H1 (cell line): ENCODE measurements at regions not wholly inside any gene's neighbourhood (a gene's known extent, or its start where the extent isn't known, plus 50 kb on each side); places are given as distances from the start of the nearest gene placed in this dataset.

ENCODE experiments used
- CTCF ChIA-PET: fragments of 300-600 bp; sonication (Branson Sonifier 250); formaldehyde crosslinking; loops from one replicate; lab custom pipeline; 2021; ENCODE audit not compliant: partially characterized antibody; lab: Charles Lee
- POLR2A ChIA-PET: fragments of 300-600 bp; sonication (Branson Sonifier 250); formaldehyde crosslinking; loops from one replicate; lab custom pipeline; 2021; ENCODE audit warnings: inconsistent platforms; ENCODE audit not compliant: partially characterized antibody; lab: Charles Lee
- DNase-seq, 2 experiments: peaks; one replicate each; pipeline versions ENCODE4 v3.0.0 to v3.0.0-alpha.2; 2010 to 2022; ENCODE audit warnings: low spot score in 2 of 2, low read depth in 1 of 2, mixed read lengths in 1 of 2
- FAIRE-seq: peaks from 2 replicates; lab custom pipeline; 2011; peaks lifted over from hg19 to GRCh38; lab: Jason Lieb, UNC
- H2AFZ ChIP-seq: 2 replicates; pipeline ENCODE4 v1.8.1; 2012; ENCODE audit warnings: low read length, inconsistent platforms
- H2AK5ac ChIP-seq: 2 replicates; pipeline ENCODE4 v1.6.1; 2013; ENCODE audit warnings: low read depth, low read length
- H2BK120ac ChIP-seq: replicated peaks from 2 replicates; pipeline ENCODE3; 2013; ENCODE audit warnings: low read depth, low read length, inconsistent platforms
- H2BK12ac ChIP-seq: 2 replicates; pipeline ENCODE4 v1.6.1; 2013; ENCODE audit warnings: low read depth, low read length
- H2BK15ac ChIP-seq: 2 replicates; pipeline ENCODE4 v1.6.1; 2013; ENCODE audit warnings: low read length
- H2BK20ac ChIP-seq: 2 replicates; pipeline ENCODE4 v1.6.1; 2013; ENCODE audit warnings: low read length
- H2BK5ac ChIP-seq: 2 replicates; pipeline ENCODE4 v1.6.1; 2013; ENCODE audit warnings: low read depth, low read length
- H3K14ac ChIP-seq: 2 replicates; pipeline ENCODE4 v1.6.1; 2013; ENCODE audit warnings: inconsistent platforms; ENCODE audit not compliant: insufficient read length
- H3K18ac ChIP-seq: 2 replicates; pipeline ENCODE4 v1.6.1; 2013; ENCODE audit warnings: low read length; ENCODE audit errors: extremely low read depth
- H3K23ac ChIP-seq: 2 replicates; pipeline ENCODE4 v1.6.1; 2013; ENCODE audit warnings: inconsistent platforms; ENCODE audit not compliant: insufficient read length
- H3K23me2 ChIP-seq: 2 replicates; pipeline ENCODE4 v1.6.1; 2013; ENCODE audit warnings: low read depth, low read length
- H3K27ac ChIP-seq: 2 replicates; pipeline ENCODE4 v1.6.1; 2011; ENCODE audit warnings: low read depth, low read length, inconsistent platforms
- H3K27me3 ChIP-seq, 4 experiments: replicated peaks in 1 of 4; 1 replicate in 1 of 4; 2 replicates in 3 of 4; pipeline versions ENCODE4 v1.6.1 to v1.8.1; 2011 to 2013; ENCODE audit warnings: low read length in 3 of 4, mild to moderate bottlenecking in 3 of 4, inconsistent platforms in 2 of 4, mixed read lengths in 2 of 4, moderate library complexity in 1 of 4; ENCODE audit not compliant: control insufficient read depth in 3 of 4, insufficient read depth in 3 of 4; ENCODE audit errors: extremely low read depth in 1 of 4
- H3K36me3 ChIP-seq, 4 experiments: 2 replicates each; pipeline versions ENCODE4 v1.6.1 to v1.8.1; 2011 to 2013; ENCODE audit warnings: mild to moderate bottlenecking in 4 of 4, low read length in 3 of 4, moderate library complexity in 2 of 4, control low read depth in 1 of 4, inconsistent platforms in 1 of 4; ENCODE audit not compliant: insufficient read depth in 4 of 4, control insufficient read depth in 2 of 4
- H3K4ac ChIP-seq: replicated peaks from 2 replicates; pipeline ENCODE3; 2013; ENCODE audit warnings: low read length, low read depth, mixed read lengths, inconsistent platforms; ENCODE audit not compliant: insufficient read length
- H3K4me1 ChIP-seq, 4 experiments: replicated peaks in 1 of 4; 1 replicate in 1 of 4; 2 replicates in 3 of 4; pipeline versions ENCODE4 v1.6.1 to v1.8.1; 2011 to 2013; ENCODE audit warnings: low read length in 3 of 4, inconsistent platforms in 2 of 4, mixed read lengths in 1 of 4; ENCODE audit not compliant: insufficient read depth in 4 of 4, control insufficient read depth in 3 of 4
- H3K4me2 ChIP-seq, 2 experiments: 2 replicates each; pipeline versions ENCODE4 v1.6.1 to v1.8.1; 2011 to 2013; ENCODE audit warnings: low read depth in 2 of 2, low read length in 2 of 2, control low read depth in 1 of 2, inconsistent platforms in 1 of 2, mild to moderate bottlenecking in 1 of 2; ENCODE audit not compliant: insufficient read depth in 1 of 2
- H3K4me3 ChIP-seq, 4 experiments: fragments of 200-600, 300-600 bp in 1 of 4; sonication (generic), shearing (Covaris generic), sonication (Bioruptor Twin) in 1 of 4; 2 replicates each; pipeline versions ENCODE4 v1.5.1 to v1.8.1; 2011 to 2016; ENCODE audit warnings: low read length in 4 of 4, low read depth in 3 of 4, control low read depth in 2 of 4, inconsistent platforms in 2 of 4, mild to moderate bottlenecking in 2 of 4, mixed read lengths in 1 of 4, moderate library complexity in 1 of 4; ENCODE audit not compliant: insufficient read depth in 2 of 4; ENCODE audit errors: extremely low read depth in 1 of 4
- H3K56ac ChIP-seq: replicated peaks from 2 replicates; pipeline ENCODE3; 2013; ENCODE audit warnings: low read depth, mild to moderate bottlenecking, mixed read lengths, low read length, inconsistent platforms; ENCODE audit not compliant: insufficient read length
- H3K79me1 ChIP-seq: 2 replicates; pipeline ENCODE4 v1.6.1; 2013; ENCODE audit warnings: low read depth, low read length, control low read depth
- H3K79me2 ChIP-seq, 2 experiments: 2 replicates each; pipeline versions ENCODE4 v1.6.1 to v1.8.1; 2012 to 2013; ENCODE audit warnings: low read length in 2 of 2, mild to moderate bottlenecking in 2 of 2, inconsistent platforms in 1 of 2; ENCODE audit not compliant: insufficient read depth in 2 of 2, control insufficient read depth in 1 of 2
- H3K9ac ChIP-seq, 4 experiments: replicated peaks in 1 of 4; 1 replicate in 1 of 4; 2 replicates in 3 of 4; pipeline versions ENCODE4 v1.6.1 to v1.8.1; 2011 to 2013; ENCODE audit warnings: low read depth in 3 of 4, low read length in 3 of 4, control low read depth in 2 of 4, mild to moderate bottlenecking in 2 of 4, moderate library complexity in 2 of 4, inconsistent platforms in 1 of 4; ENCODE audit errors: extremely low read depth in 1 of 4
- H3K9me3 ChIP-seq, 2 experiments: 2 replicates each; pipeline versions ENCODE4 v1.6.1 to v1.8.1; 2012 to 2013; ENCODE audit warnings: mild to moderate bottlenecking in 2 of 2, moderate library complexity in 2 of 2, control low read depth in 1 of 2, inconsistent platforms in 1 of 2, low read depth in 1 of 2, low read length in 1 of 2, mixed read lengths in 1 of 2; ENCODE audit not compliant: insufficient read depth in 2 of 2
- H4K20me1 ChIP-seq, 2 experiments: replicated peaks in 1 of 2; 2 replicates each; pipeline versions ENCODE3 to v1.8.1; 2011 to 2013; ENCODE audit warnings: inconsistent platforms in 2 of 2, low read length in 2 of 2, mild to moderate bottlenecking in 1 of 2; ENCODE audit not compliant: insufficient read depth in 2 of 2, control insufficient read depth in 1 of 2
- H4K5ac ChIP-seq: 2 replicates; pipeline ENCODE4 v1.6.1; 2013; ENCODE audit warnings: low read length, low read depth, mixed read lengths, inconsistent platforms; ENCODE audit not compliant: insufficient read length
- H4K8ac ChIP-seq: 2 replicates; pipeline ENCODE4 v1.8.0; 2013; ENCODE audit warnings: mild to moderate bottlenecking, moderate library complexity, low read length, inconsistent platforms; ENCODE audit not compliant: insufficient read depth; ENCODE audit errors: extremely low read depth
- H4K91ac ChIP-seq: replicated peaks from 2 replicates; pipeline ENCODE3; 2013; ENCODE audit warnings: low read length, mixed read lengths, inconsistent platforms; ENCODE audit not compliant: insufficient read length
- RAD21 ChIP-seq, 2 experiments: IDR thresholded peaks in 1 of 2; conservative IDR thresholded peaks in 1 of 2; 2 replicates each; pipeline ENCODE4 v1.6.1; 2011; ENCODE audit warnings: low read depth in 2 of 2, low read length in 2 of 2, improper control_type of control experiment in 1 of 2, inconsistent platforms in 1 of 2, mild to moderate bottlenecking in 1 of 2, moderate library complexity in 1 of 2
- WGBS, 2 experiments: shearing (Covaris generic) in 1 of 2; methylation state at CpG; one replicate each; pipeline versions ENCODE4 v1.1.6 to v1.1.7; 2013 to 2015; ENCODE audit warnings: low lambda C conversion rate in 2 of 2, mixed read lengths in 2 of 2, inconsistent platforms in 1 of 2, low coverage in 1 of 2, missing lambda C conversion rate in 1 of 2; ENCODE audit not compliant: insufficient replicate concordance in 2 of 2, insufficient coverage in 1 of 2, insufficient read length in 1 of 2; ENCODE audit errors: extremely low coverage in 1 of 2, missing lambda C conversion rate in 1 of 2; 5-methylcytosine and 5-hydroxymethylcytosine counted together

GRCh38 chr2:144333143-144333555, 186.8 kb downstream of the ZEB2 start:
- H2BK120ac ChIP-seq: no peak overlapping the region
- peaks cover 3 to 26% of the 10 kb centered on the region in 2 experiments; a peak in 2 of 4 replicates for H3K79me2 ChIP-seq
- no peak overlapping the region for H3K14ac ChIP-seq
- H2BK20ac ChIP-seq: 0 out of 2 replicates have a peak overlapping the region, but pooled peaks have one; percentile 53
- no peak overlapping the region for H3K4ac ChIP-seq
- DNase-seq: no peak
- H4K20me1 ChIP-seq: no peaks in the 10 kb centered on the region
- 34% methylated on average over 9 of the region's 9 CpGs; no CpG with 5 or more reads in 1 of the 2 experiments for WGBS, 2 experiments
- H2AK5ac ChIP-seq: no peak overlapping the region
- peak overlapping the region; percentile 86 for H4K5ac ChIP-seq
- peak overlapping the region; percentile 95 for H2AFZ ChIP-seq
- H3K36me3 ChIP-seq: no peaks in the 10 kb centered on the region
- ChIA-PET CTCF (interaction anchor here (1.5 kb wide), 1 partner anchor 19 kb away, joined by 6 read pairs; no protein-coding TSS in a partner anchor), POLR2A (no interaction called here)
- no peaks in the 10 kb centered on the region for H3K79me1 ChIP-seq
- H3K4me2 ChIP-seq: peak overlapping the region; percentile 76 to 89
- peak overlapping the region; percentile 1; the same call in 1 of the 2 replicates for H2BK15ac ChIP-seq
- peak overlapping the region; percentile 88 for H3K18ac ChIP-seq
- peaks cover 3 to 10% (median 6%) of the 10 kb centered on the region in 4 experiments for H3K4me1 ChIP-seq
- no peak overlapping the region for H4K8ac ChIP-seq
- peak overlapping the region; percentile 96 for H2BK12ac ChIP-seq
- H3K9me3 ChIP-seq: no peaks in the 10 kb centered on the region
- H3K9ac ChIP-seq: peak overlapping the region in 2 of 4 experiments; percentile 68 to 70; a peak in 3 of 7 replicates
- H3K56ac ChIP-seq: peak overlapping the region; percentile 74
- H3K27me3 ChIP-seq: no peaks in the 10 kb centered on the region; a peak in 1 of 7 replicates
- H3K23me2 ChIP-seq: peaks cover 12% of the 10 kb centered on the region
- H3K4me3 ChIP-seq: peak overlapping the region; percentile 44 to 76 (median 58); a peak in 7 of 8 replicates
- H4K91ac ChIP-seq: peak overlapping the region; percentile 61
- H3K27ac ChIP-seq: peak overlapping the region; percentile 67; the same call in 1 of the 2 replicates
- no peak overlapping the region for H3K23ac ChIP-seq
- peak overlapping the region; percentile 84; the same call in 1 of the 2 replicates for H2BK5ac ChIP-seq
- no peak for FAIRE-seq
- no peak for TF ChIP-seq RAD21 (IDR thresholded peaks at IDR 0.05 in 1 of 2, conservative IDR thresholded peaks at IDR 0.05 in 1 of 2; ENCODE audit: low read depth in 2 of 2, low read length in 2 of 2)
